ENCODE measurements at regions not wholly inside any gene's neighbourhood (a gene's known extent, or its start where the extent isn't known, plus 50 kb on each side); places are given as distances from the start of the nearest gene placed in this dataset.

DNA sequence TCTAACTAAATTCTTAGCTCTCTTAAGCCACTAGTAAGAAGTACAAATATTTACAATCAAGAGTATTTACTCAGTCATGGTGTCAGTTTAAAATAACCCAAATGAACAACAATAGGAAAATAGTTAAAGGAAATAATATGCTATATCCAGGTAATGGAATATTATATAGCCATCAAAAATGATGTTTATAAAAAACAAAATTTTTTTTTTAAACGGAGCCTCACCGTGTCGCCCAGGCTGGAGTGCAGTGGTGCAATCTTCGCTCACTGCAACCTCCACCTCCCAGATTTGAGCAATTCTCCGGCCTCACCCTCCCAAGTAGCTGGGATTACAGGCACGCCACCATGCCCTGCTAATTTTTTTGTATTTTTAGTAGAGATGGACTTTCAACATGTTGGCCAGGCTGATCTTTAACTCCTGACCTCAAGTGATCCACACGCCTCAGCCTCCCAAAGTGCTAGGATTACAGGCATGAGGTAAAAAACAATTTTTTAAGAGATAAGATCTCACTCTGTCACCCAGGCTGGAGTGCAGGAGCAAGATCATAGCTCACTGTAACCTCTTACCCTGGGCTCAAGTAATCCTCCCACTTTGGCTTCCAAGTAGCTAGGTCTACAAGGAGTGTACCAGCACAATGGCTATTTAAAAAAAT is 132.5 kb downstream of the NOC3L start:
- DNase-seq: no peak
- Histone ChIP-seq H3K27me3 (replicated peaks in 1 of 7) (no peaks in the 10 kb centered on the region), H3K27ac (no peak overlapping the region), H3K4me1 (peaks cover 0 to 16% (median 4%) of the 10 kb centered on the region in 6 donors), H3K9me3 (peaks cover 0 to 7% (median 0%) of the 10 kb centered on the region in 8 donors), H3K4me3 (no peak overlapping the region), H3K36me3 (no peaks in the 10 kb centered on the region)
- WGBS, 5 donors: 85 to 96% (median 93%) methylated on average over 7 of the region's 7 CpGs
- intact Hi-C loops (cut with DNase I; ENCODE audit: low total_unique reads): no loop called here
- no peak for TF ChIP-seq POLR2A (IDR thresholded peaks at IDR 0.05)
- TF ChIP-seq POLR2AphosphoS5 (IDR thresholded peaks at IDR 0.05): no peak
- TF ChIP-seq, protein P1, sequence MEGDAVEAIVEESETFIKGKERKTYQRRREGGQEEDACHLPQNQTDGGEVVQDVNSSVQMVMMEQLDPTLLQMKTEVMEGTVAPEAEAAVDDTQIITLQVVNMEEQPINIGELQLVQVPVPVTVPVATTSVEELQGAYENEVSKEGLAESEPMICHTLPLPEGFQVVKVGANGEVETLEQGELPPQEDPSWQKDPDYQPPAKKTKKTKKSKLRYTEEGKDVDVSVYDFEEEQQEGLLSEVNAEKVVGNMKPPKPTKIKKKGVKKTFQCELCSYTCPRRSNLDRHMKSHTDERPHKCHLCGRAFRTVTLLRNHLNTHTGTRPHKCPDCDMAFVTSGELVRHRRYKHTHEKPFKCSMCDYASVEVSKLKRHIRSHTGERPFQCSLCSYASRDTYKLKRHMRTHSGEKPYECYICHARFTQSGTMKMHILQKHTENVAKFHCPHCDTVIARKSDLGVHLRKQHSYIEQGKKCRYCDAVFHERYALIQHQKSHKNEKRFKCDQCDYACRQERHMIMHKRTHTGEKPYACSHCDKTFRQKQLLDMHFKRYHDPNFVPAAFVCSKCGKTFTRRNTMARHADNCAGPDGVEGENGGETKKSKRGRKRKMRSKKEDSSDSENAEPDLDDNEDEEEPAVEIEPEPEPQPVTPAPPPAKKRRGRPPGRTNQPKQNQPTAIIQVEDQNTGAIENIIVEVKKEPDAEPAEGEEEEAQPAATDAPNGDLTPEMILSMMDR (IDR thresholded peaks at IDR 0.05 in 8 of 11, conservative IDR thresholded peaks at IDR 0.05 in 3 of 11): no peak

DNA sequence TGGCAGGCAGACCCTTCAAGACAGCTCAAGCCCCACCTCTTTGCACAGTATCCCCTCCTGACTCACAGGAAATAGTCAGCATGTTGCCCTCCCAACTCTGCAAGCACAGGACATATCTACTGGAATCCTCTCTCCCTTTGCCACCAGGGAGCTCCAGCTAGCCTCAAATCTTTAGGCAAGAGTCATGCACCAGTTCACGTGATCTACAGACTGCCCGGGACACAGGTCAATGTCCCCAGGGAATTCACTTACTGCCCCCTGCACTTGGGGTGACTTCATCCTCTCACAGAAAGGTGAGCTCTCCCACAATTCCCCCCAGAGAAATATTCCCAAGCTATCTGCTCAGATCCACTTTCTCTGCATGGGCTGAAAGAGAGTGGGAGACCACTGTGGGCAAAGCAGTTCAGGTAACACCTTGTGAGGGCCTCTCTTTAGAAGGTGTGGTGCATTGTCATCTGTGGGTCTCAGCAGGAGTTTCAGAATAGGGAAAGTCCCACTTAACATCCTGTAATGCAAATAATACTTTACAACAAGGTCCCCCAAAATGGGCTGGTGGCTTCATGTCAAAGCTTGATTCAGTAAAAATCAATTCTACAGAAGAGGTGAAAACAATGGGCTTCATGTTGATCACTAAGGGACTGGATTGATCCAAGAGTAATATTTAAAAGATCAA is 129.9 kb downstream of the NOC3L start:
- WGBS, 5 donors: 73 to 94% (median 77%) methylated on average over 2 of the region's 2 CpGs

DNA sequence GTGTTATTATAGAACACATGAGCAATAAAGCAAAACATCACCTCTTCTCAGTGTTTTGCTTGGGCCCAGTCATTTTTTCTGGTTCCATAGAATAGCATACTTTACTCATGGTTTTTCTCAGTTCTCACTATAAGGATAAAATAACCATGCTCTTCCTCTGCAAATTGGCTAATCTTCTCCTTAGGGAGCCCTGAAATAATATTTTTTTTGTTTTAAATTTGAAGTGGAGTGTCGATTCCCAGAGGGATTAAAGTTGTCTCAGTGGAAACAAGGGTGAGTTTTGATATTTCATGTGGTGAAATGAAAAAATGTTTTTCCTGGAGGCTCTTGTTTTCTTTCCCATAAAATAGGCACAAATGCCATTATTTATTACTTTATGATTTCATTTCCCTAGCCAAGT is 127.3 kb downstream of the NOC3L start:
- intact Hi-C loops (cut with DNase I; ENCODE audit: low total_unique reads): no loop called here

More for the DNA sequence above, 129.9 kb downstream of the NOC3L start:
- peaks cover 0 to 6% (median 0%) of the 10 kb centered on the region in 6 donors for H3K36me3 ChIP-seq
- H3K4me3 ChIP-seq: no peak overlapping the region
- H3K9me3 ChIP-seq: peaks cover 0 to 7% (median 0%) of the 10 kb centered on the region in 8 donors
- H3K4me1 ChIP-seq: no peaks in the 10 kb centered on the region
- no peaks in the 10 kb centered on the region for H3K27me3 ChIP-seq (replicated peaks in 1 of 7)
- no peak for DNase-seq
- H3K27ac ChIP-seq: no peak overlapping the region
- intact Hi-C loops (cut with DNase I; ENCODE audit: low total_unique reads): no loop called here
- TF ChIP-seq POLR2A (IDR thresholded peaks at IDR 0.05): no peak
- TF ChIP-seq, protein P1 (IDR thresholded peaks at IDR 0.05 in 8 of 11, conservative IDR thresholded peaks at IDR 0.05 in 3 of 11): no peak
- no peak for TF ChIP-seq POLR2AphosphoS5 (IDR thresholded peaks at IDR 0.05)

More for the DNA sequence above, 127.3 kb downstream of the NOC3L start:
- no peak overlapping the region for H3K4me3 ChIP-seq
- peaks cover 0 to 6% (median 0%) of the 10 kb centered on the region in 6 donors for H3K36me3 ChIP-seq
- H3K4me1 ChIP-seq: no peaks in the 10 kb centered on the region
- WGBS, 5 donors: 79 to 90% (median 81%) methylated on average over 1 of the region's 1 CpG
- H3K27me3 ChIP-seq (replicated peaks in 1 of 7): no peaks in the 10 kb centered on the region
- H3K27ac ChIP-seq: no peak overlapping the region
- TF ChIP-seq POLR2A (IDR thresholded peaks at IDR 0.05): no peak
- TF ChIP-seq, protein P1 (IDR thresholded peaks at IDR 0.05 in 8 of 11, conservative IDR thresholded peaks at IDR 0.05 in 3 of 11): no peak
- TF ChIP-seq POLR2AphosphoS5 (IDR thresholded peaks at IDR 0.05): no peak
- DNase-seq: no peak
- H3K9me3 ChIP-seq: peaks cover 0 to under 1% (median 0%) of the 10 kb centered on the region in 8 donors
